ENCODE measurements at regions not wholly inside any gene's neighbourhood (a gene's known extent, or its start where the extent isn't known, plus 50 kb on each side); places are given as distances from the start of the nearest gene placed in this dataset.

- no peak for TF ChIP-seq CTCF (IDR thresholded peaks at IDR 0.05; ENCODE audit: borderline replicate concordance)
- no peak overlapping the region for H3K27ac ChIP-seq (replicated peaks)
- intact Hi-C loops (cut with micrococcal nuclease), result no loop called here
Measured at GRCh38 chr18:25435149-25435782, 83.3 kb upstream of the ZNF521 start.

GRCh38 chr18:25434745-25435144 is 82.8 kb upstream of the ZNF521 start:
- no peak overlapping the region for H3K27ac ChIP-seq (replicated peaks)
- H3K27me3 ChIP-seq (ENCODE audit: low read depth), result no peaks in the 10 kb centered on the region
- H3K36me3 ChIP-seq, result no peaks in the 10 kb centered on the region
- no peak for DNase-seq
- no peaks in the 10 kb centered on the region for H3K9me3 ChIP-seq (replicated peaks)
- intact Hi-C loops (cut with micrococcal nuclease), result no loop called here
- H3K4me1 ChIP-seq, result peaks cover 17% of the 10 kb centered on the region
- no peak overlapping the region for H3K4me3 ChIP-seq
- TF ChIP-seq CTCF (IDR thresholded peaks at IDR 0.05; ENCODE audit: borderline replicate concordance), result no peak

More at GRCh38 chr18:25435149-25435782, 83.3 kb upstream of the ZNF521 start:
- no peaks in the 10 kb centered on the region for H3K9me3 ChIP-seq (replicated peaks)
- H3K27me3 ChIP-seq (ENCODE audit: low read depth), result no peaks in the 10 kb centered on the region
- DNase-seq, result no peak
- H3K4me3 ChIP-seq, result no peak overlapping the region
- H3K4me1 ChIP-seq, result peaks cover 17% of the 10 kb centered on the region
- no peaks in the 10 kb centered on the region for H3K36me3 ChIP-seq

GRCh38 chr18:25433590-25433989 is 81.6 kb upstream of the ZNF521 start:
- Histone ChIP-seq H3K27me3 (ENCODE audit: low read depth) (no peaks in the 10 kb centered on the region), H3K9me3 (replicated peaks) (no peaks in the 10 kb centered on the region), H3K4me3 (no peak overlapping the region), H3K4me1 (peaks cover 17% of the 10 kb centered on the region), H3K36me3 (no peaks in the 10 kb centered on the region), H3K27ac (replicated peaks) (no peak overlapping the region)
- no peak for DNase-seq
- no peak for TF ChIP-seq CTCF (IDR thresholded peaks at IDR 0.05; ENCODE audit: borderline replicate concordance)
- intact Hi-C loops (cut with micrococcal nuclease), result no loop called here

GRCh38 chr18:25425024-25425423 is 73.1 kb upstream of the ZNF521 start:
- Histone ChIP-seq H3K27ac (replicated peaks) (no peak overlapping the region), H3K27me3 (ENCODE audit: low read depth) (peaks cover 4% of the 10 kb centered on the region), H3K36me3 (no peaks in the 10 kb centered on the region), H3K4me3 (no peak overlapping the region), H3K9me3 (replicated peaks) (peaks cover 9% of the 10 kb centered on the region), H3K4me1 (no peaks in the 10 kb centered on the region)
- DNase-seq, result no peak
- intact Hi-C loops (cut with micrococcal nuclease), result no loop called here
- no peak for TF ChIP-seq CTCF (IDR thresholded peaks at IDR 0.05; ENCODE audit: borderline replicate concordance)

- H3K4me3 ChIP-seq, result no peak overlapping the region
- TF ChIP-seq CTCF (IDR thresholded peaks at IDR 0.05; ENCODE audit: borderline replicate concordance), result no peak
- no peaks in the 10 kb centered on the region for H3K4me1 ChIP-seq
- intact Hi-C loops (cut with micrococcal nuclease), result no loop called here
- no peak overlapping the region for H3K27ac ChIP-seq (replicated peaks)
- peaks cover 9% of the 10 kb centered on the region for H3K9me3 ChIP-seq (replicated peaks)
- peaks cover 6% of the 10 kb centered on the region for H3K27me3 ChIP-seq (ENCODE audit: low read depth)
- H3K36me3 ChIP-seq, result no peaks in the 10 kb centered on the region
- DNase-seq, result no peak
Measured at GRCh38 chr18:25423760-25424159, 71.8 kb upstream of the ZNF521 start.
